ENCODE measurements at regions not wholly inside any gene's neighbourhood (a gene's known extent, or its start where the extent isn't known, plus 50 kb on each side); places are given as distances from the start of the nearest gene placed in this dataset.

DNA sequence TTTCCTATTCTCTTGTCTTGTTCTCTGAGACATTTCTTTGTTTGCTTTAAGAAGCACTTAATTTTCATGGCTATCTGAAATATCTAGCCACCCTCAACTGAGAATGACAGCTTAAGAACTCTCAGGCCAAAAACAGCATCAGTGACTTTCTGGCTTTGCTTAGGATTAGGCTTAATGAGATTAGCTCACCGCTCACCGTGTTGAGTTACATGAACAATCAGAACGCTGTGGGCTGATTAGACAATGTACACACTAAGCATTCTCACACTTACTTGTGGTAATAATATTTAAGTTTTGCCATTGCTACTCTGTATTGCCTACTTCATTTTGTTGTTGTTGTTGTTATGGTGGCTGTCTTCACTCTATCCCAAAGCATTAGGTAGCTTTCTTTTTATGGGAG is 1283.6 kb downstream of the UQCRFS1 start:
- TF ChIP-seq RAD51 (IDR thresholded peaks at IDR 0.05): no peak
- no peak for TF ChIP-seq NRF1 (conservative IDR thresholded peaks at IDR 0.05; ENCODE audit: low read depth, low read length)
- no peak for TF ChIP-seq MXI1 (IDR thresholded peaks at IDR 0.05; ENCODE audit: low read depth, low read length)
- no peak for TF ChIP-seq ZNF274 (IDR thresholded peaks at IDR 0.05; ENCODE audit: insufficient read depth, insufficient read length)
- TF ChIP-seq, protein P1, sequence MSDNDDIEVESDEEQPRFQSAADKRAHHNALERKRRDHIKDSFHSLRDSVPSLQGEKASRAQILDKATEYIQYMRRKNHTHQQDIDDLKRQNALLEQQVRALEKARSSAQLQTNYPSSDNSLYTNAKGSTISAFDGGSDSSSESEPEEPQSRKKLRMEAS (IDR thresholded peaks at IDR 0.05; ENCODE audit: low read depth, low read length): no peak
- TF ChIP-seq, protein P2, sequence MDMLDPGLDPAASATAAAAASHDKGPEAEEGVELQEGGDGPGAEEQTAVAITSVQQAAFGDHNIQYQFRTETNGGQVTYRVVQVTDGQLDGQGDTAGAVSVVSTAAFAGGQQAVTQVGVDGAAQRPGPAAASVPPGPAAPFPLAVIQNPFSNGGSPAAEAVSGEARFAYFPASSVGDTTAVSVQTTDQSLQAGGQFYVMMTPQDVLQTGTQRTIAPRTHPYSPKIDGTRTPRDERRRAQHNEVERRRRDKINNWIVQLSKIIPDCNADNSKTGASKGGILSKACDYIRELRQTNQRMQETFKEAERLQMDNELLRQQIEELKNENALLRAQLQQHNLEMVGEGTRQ (IDR thresholded peaks at IDR 0.05; ENCODE audit: borderline replicate concordance, low read depth, low read length): no peak
